Colonic mucosa (tissue), 4 donors: ENCODE measurements at regions not wholly inside any gene's neighbourhood (a gene's known extent, or its start where the extent isn't known, plus 50 kb on each side); places are given as distances from the start of the nearest gene placed in this dataset.

Source experiments
- DNase-seq: peaks from one replicate; pipeline ENCODE4 v3.0.0-alpha.2; 2020
- H3K27ac ChIP-seq: fragments of 200-600 bp; one replicate; pipeline ENCODE4 v1.8.0; 2021
- H3K27me3 ChIP-seq: fragments of 200-600 bp; one replicate; pipeline ENCODE4 v1.8.0; 2021
- H3K36me3 ChIP-seq: fragments of 200-600 bp; one replicate; pipeline ENCODE4 v1.8.0; 2021
- H3K4me1 ChIP-seq: fragments of 200-600 bp; one replicate; pipeline ENCODE4 v1.8.0; 2021; ENCODE audit warnings: mild to moderate bottlenecking
- H3K4me3 ChIP-seq: fragments of 200-600 bp; one replicate; pipeline ENCODE4 v1.8.0; 2021
- H3K9ac ChIP-seq, 2 donors: one replicate each; pipeline ENCODE4 v1.7.0; 2013; ENCODE audit warnings: control low read depth in 2 of 2, low read depth in 2 of 2, low read length in 2 of 2
- H3K9me3 ChIP-seq: fragments of 200-600 bp; one replicate; pipeline ENCODE4 v1.8.0; 2021
- intact Hi-C: fragments of 100-400 bp; cut with DNase I; formaldehyde crosslinking; loops from one replicate; pipeline ENCODE4 v1.14.1; 2022
- TF ChIP-seq, protein P1 (sequence below): fragments of 200-600 bp; IDR thresholded peaks from one replicate; pipeline ENCODE4 v1.8.0; 2022; ENCODE audit warnings: antibody characterized with exemption, mild to moderate bottlenecking
- donor health status: healthy.
- donor health status: DM: no; HTN: no; CAD: no.
- donor health status: DM: no; HTN: no; CAD: no.

DNA sequence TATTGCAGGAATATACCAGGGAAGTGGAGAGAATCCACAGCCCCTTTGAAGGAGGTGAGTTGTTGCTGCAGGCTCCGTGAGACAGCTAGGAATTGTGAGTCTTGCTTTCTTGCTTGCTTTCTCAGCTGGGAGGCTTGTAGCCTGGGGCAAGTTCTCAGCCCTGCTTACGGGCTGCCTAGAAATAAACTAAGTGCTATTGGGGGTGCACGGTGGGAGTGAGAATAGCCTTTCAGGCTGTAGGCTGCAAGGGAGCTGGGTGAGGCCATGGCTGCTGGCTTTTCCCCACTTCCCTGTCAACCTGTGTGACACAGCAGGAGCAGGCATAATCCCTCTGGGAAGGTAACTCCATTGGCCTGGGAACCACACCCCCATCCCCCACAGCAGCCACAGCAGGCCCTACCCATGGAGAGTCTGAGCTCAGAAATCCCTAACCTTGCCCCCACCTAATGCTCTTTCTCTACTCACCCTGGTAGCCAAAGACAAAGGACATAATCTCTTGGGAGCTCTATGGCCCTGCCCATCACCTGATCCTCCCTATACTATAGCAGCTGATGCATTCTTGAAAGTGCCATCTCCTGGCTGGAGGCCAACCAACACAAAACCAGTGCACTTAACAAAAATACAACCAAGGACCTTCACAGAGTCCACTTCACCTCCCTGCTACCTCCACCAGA lies 113.0 kb downstream of the MMRN1 start:
- no peaks in the 10 kb centered on the region for H3K4me1 ChIP-seq
- no peak overlapping the region for H3K4me3 ChIP-seq
- H3K36me3 ChIP-seq: no peaks in the 10 kb centered on the region
- H3K27ac ChIP-seq: no peak overlapping the region
- intact Hi-C loops: no loop called here
- H3K9me3 ChIP-seq: no peaks in the 10 kb centered on the region
- no peak for DNase-seq
- no peak overlapping the region for H3K9ac ChIP-seq
- H3K27me3 ChIP-seq: no peaks in the 10 kb centered on the region
- TF ChIP-seq, protein P1, sequence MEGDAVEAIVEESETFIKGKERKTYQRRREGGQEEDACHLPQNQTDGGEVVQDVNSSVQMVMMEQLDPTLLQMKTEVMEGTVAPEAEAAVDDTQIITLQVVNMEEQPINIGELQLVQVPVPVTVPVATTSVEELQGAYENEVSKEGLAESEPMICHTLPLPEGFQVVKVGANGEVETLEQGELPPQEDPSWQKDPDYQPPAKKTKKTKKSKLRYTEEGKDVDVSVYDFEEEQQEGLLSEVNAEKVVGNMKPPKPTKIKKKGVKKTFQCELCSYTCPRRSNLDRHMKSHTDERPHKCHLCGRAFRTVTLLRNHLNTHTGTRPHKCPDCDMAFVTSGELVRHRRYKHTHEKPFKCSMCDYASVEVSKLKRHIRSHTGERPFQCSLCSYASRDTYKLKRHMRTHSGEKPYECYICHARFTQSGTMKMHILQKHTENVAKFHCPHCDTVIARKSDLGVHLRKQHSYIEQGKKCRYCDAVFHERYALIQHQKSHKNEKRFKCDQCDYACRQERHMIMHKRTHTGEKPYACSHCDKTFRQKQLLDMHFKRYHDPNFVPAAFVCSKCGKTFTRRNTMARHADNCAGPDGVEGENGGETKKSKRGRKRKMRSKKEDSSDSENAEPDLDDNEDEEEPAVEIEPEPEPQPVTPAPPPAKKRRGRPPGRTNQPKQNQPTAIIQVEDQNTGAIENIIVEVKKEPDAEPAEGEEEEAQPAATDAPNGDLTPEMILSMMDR: no peak

GRCh38 chr4:90012918-90013317 lies 114.3 kb upstream of the CCSER1 start:
- Histone ChIP-seq H3K27ac (no peak overlapping the region), H3K4me1 (no peaks in the 10 kb centered on the region), H3K9ac (no peak overlapping the region), H3K9me3 (no peaks in the 10 kb centered on the region), H3K36me3 (no peaks in the 10 kb centered on the region), H3K4me3 (no peak overlapping the region), H3K27me3 (no peaks in the 10 kb centered on the region)
- intact Hi-C loops: no loop called here
- TF ChIP-seq, protein P1: no peak
- DNase-seq: no peak

GRCh38 chr4:90024519-90024918 lies 102.7 kb upstream of the CCSER1 start:
- Histone ChIP-seq H3K9me3 (no peaks in the 10 kb centered on the region), H3K27ac (no peak overlapping the region), H3K9ac (no peak overlapping the region), H3K4me3 (no peak overlapping the region), H3K4me1 (no peaks in the 10 kb centered on the region), H3K27me3 (no peaks in the 10 kb centered on the region), H3K36me3 (no peaks in the 10 kb centered on the region)
- no peak for DNase-seq
- TF ChIP-seq, protein P1: no peak
- intact Hi-C loops: no loop called here

- Histone ChIP-seq H3K9ac (no peak overlapping the region), H3K9me3 (no peaks in the 10 kb centered on the region), H3K27ac (no peak overlapping the region), H3K4me1 (no peaks in the 10 kb centered on the region), H3K4me3 (no peak overlapping the region), H3K36me3 (no peaks in the 10 kb centered on the region), H3K27me3 (no peaks in the 10 kb centered on the region)
- intact Hi-C loops: no loop called here
- TF ChIP-seq, protein P1: no peak
- DNase-seq: no peak
Measured at GRCh38 chr4:90025248-90025647, 101.9 kb upstream of the CCSER1 start.

GRCh38 chr4:90027565-90027964 lies 99.6 kb upstream of the CCSER1 start:
- DNase-seq: no peak
- intact Hi-C loops: no loop called here

More at GRCh38 chr4:90027565-90027964, 99.6 kb upstream of the CCSER1 start:
- Histone ChIP-seq H3K9ac (no peak overlapping the region), H3K9me3 (no peaks in the 10 kb centered on the region), H3K36me3 (no peaks in the 10 kb centered on the region), H3K27ac (no peak overlapping the region), H3K27me3 (no peaks in the 10 kb centered on the region), H3K4me3 (no peak overlapping the region), H3K4me1 (no peaks in the 10 kb centered on the region)
- TF ChIP-seq, protein P1: no peak
